ENCODE measurements at regions not wholly inside any gene's neighbourhood (a gene's known extent, or its start where the extent isn't known, plus 50 kb on each side); places are given as distances from the start of the nearest gene placed in this dataset.

- TF ChIP-seq CTCF (IDR thresholded peaks at IDR 0.05) (no peak), ZFX (IDR thresholded peaks at IDR 0.05; ENCODE audit: borderline replicate concordance) (no peak)
Measured at GRCh38 chr4:124783847-124784246, 71.3 kb upstream of the ANKRD50 start.

GRCh38 chr4:124777007-124777406, 64.5 kb upstream of the ANKRD50 start:
- TF ChIP-seq ZFX (IDR thresholded peaks at IDR 0.05; ENCODE audit: borderline replicate concordance) (no peak), CTCF (IDR thresholded peaks at IDR 0.05) (no peak)
- H3K27ac ChIP-seq = no peak overlapping the region

More at GRCh38 chr4:124783847-124784246, 71.3 kb upstream of the ANKRD50 start:
- H3K27ac ChIP-seq = no peak overlapping the region

GRCh38 chr4:124768596-124769365, 56.2 kb upstream of the ANKRD50 start:
- H3K27ac ChIP-seq = no peak overlapping the region
- TF ChIP-seq CTCF (IDR thresholded peaks at IDR 0.05) = no peak
- no peak for TF ChIP-seq ZFX (IDR thresholded peaks at IDR 0.05; ENCODE audit: borderline replicate concordance)

DNA sequence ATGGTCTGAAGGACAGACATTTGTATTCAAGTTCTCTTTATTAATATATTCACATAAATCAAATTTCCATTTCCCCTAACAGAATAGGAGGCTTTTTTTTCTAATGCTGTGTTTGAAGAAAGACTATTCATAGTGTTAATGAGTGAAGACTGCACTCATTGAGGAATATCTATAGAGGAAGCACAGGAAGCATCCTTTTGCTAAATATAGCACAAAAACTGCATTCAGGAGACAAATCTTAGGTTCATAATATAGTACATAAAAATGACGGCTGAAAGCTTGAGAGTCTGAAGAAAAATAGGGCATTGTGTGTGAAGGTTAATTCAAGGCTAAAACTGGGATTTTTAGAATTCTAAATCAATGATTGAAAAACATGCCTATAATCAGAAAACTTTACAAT, 50.4 kb upstream of the ANKRD50 start:
- TF ChIP-seq CTCF (IDR thresholded peaks at IDR 0.05) = no peak
- TF ChIP-seq ZFX (IDR thresholded peaks at IDR 0.05; ENCODE audit: borderline replicate concordance) = no peak
- no peak overlapping the region for H3K27ac ChIP-seq
